Activated CD8-positive, alpha-beta memory T cell treated with anti-CD3 and anti-CD28 coated beads, Interleukin-2, amount 50 U/mL, for 24 hours (primary cell): ENCODE measurements at regions not wholly inside any gene's neighbourhood (a gene's known extent, or its start where the extent isn't known, plus 50 kb on each side); places are given as distances from the start of the nearest gene placed in this dataset.
"Not testable (repeated sequence)": the region's sequence is repeated elsewhere in the genome, so short reads cannot be mapped to it uniquely, and the experiment has no call there.

Source experiments
- DNase-seq: peaks from one replicate; pipeline ENCODE4 v3.0.0-alpha.2; 2020; ENCODE audit errors: extremely low read depth

DNA sequence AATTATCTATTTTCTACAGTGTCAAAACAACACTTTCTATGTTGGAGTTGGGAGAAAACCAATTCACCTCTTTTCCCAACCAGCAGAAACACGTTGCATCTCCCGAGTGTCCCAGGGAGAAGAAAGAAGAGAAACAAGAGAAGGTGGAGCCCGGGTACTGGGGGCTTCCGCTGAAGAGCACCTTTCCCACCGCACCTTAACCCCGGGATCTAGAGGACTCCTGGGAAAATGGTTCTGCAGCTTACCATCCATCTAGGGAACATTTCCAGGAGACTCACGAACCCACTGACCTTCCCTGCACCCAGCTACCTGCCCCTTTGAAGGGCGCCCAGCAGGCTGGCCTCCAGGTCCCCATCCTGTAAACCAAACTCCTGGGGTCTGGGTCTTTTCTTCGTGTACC, 346.8 kb downstream of the TCERG1L start:
- no peak for DNase-seq

- no peak for DNase-seq
Measured at GRCh38 chr10:130967161-130967560, 344.4 kb downstream of the TCERG1L start.

- DNase-seq: no peak
Measured at GRCh38 chr10:130967784-130968183, 343.7 kb downstream of the TCERG1L start.

DNA sequence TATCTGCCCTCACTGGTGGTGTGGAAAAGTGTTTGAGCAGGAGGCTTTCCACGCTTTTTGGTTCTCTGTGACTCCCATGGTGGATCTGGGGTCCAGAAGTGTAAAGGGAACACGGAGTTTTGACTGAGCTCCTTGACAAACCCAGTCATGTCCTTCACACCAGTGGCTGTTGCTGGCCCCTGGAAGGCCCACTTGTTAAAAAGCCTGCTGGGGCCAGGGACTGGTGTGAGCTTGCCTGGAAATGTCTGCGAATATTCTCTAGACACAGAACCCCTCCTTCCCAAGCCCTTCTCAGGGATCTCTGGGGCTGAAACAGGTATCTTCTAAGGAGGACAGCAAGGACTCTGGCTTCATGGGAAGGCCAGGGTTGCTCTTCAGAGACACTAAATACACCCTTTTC, 343.0 kb downstream of the TCERG1L start:
- no peak for DNase-seq

DNA sequence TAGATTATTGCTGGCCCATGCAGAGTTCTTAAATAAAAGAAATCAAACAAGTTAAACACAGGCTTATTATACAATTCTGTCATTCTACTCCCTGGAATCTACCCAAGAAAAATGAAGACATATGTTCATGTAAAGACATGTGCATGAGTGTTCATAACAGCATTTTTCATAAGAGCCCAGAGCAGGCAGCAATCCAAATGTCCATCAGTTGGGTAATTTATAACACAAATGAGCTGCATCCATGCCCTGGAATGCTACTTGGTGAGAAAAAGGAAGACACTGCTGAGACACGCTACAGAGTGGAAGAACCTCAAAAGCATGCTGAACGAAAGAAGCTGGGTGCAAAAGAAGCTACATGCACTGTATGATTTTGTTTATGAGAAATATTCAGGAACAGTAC, 342.6 kb downstream of the TCERG1L start:
- DNase-seq: no peak

DNA sequence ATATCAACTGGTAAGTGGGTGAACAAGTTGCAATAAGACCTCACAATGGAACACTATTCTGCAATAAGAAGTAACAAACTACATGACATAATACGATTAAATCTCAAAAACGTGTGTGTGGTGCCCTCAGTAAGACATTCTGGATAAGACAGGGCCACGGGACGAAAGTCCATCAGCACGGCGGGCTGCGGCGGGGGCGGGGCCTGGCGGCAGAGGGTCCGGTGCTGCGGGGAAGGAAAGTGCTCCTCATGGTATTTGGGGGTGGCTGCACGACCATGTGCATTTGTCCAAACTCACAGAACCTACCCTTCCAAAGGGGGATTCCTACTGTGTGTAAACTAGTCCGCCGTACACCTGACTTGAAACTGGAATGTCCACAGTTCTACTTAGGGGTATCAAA, 341.8 kb downstream of the TCERG1L start:
- no peak for DNase-seq

- no peak for DNase-seq
Measured at GRCh38 chr10:130970341-130971122, 341.0 kb downstream of the TCERG1L start.

- no peak for DNase-seq
Measured at GRCh38 chr10:130971123-130971435, 340.4 kb downstream of the TCERG1L start.

DNA sequence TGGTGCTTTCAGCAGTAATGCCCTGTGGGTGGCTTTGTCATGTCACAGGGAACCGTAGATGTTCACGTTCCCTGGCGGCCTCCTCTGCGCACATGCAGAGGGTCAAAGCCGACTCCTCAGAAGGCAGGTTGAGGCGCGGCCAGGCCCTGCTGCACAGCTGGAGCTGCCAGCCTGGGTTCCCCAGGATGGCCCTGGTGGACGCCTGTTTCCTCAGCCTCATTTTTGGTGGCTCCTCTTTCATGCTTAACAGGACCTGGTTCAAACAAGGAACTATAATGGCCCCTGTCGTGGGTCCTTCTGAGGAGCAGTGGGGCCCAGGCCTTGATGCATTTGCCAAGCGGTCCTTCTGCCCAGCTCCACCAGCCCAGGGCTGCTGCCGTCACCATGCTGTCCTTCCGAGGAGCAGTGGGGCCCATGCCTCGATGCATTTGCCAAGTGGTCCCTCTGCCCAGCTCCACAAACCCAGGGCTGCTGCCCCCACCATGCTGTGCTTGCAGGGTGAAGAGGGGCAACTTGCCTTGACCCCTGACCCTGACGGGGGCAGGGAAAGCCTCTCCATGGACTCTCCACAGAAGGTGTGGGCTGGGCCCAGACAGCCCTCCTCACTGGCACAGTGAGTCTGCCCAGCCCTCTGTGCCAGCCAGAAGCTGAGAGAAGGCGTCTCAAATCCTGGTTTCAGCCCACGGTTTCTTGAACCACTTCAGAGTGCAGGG, 338.2 kb downstream of the TCERG1L start:
- no peak for DNase-seq

DNA sequence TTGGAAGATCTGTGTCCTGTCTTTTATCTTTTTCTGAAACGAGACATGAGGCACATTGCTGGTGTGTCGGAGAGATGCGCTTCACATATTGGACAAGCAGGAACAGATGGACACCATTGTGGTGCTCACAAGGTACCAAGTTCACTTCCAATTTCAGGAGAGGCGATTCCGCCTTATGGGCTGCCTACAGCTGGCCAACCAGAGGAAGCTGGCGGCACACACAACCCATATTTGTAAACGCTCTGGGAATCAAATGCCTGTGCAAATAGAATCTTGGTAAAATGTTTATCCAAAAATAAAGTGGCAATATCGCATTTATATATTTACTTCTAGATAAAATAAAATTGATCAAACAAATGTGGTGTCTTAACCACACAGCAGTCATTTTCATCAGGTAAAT, 337.4 kb downstream of the TCERG1L start:
- no peak for DNase-seq

GRCh38 chr10:130975351-130975750, 336.2 kb downstream of the TCERG1L start:
- not testable (repeated sequence) for DNase-seq

DNA sequence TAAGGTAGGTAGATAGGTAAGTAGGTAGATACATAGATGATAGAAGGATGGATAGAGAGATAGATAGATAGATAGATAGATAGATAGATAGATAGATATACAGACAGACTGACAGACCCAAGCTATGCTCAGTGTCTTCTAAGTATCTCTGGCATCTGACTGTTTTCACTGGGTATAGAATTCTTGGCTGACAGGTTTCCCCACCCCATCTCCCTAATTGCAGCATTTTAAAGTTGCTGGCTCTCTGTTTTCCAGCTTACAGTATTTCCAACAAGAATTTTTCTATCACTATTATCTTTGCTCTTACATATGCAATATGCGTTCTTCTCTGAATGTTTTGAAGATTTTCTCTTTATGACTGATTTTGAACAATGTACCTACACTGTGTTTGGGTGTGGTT, 328.7 kb downstream of the TCERG1L start:
- no peak for DNase-seq

DNA sequence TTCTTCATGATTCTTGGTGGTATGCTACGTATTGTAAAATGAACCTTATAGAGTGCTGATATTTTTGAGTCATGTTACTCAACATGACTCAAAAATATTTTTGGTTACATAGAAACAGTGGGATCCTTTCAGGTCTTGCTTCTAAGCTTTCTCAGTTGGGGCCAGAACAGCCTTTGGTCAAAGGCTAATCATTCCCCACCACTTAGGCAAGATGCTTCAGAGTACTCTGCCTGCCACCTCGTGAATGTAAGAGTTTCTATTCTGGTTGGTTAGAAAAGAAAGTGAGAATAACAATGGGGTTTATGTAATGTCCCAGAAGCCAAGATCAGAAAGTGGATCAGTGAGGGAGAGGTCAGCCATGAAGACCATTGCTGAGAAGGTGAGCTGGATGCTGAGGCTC, 327.8 kb downstream of the TCERG1L start:
- no peak for DNase-seq

DNA sequence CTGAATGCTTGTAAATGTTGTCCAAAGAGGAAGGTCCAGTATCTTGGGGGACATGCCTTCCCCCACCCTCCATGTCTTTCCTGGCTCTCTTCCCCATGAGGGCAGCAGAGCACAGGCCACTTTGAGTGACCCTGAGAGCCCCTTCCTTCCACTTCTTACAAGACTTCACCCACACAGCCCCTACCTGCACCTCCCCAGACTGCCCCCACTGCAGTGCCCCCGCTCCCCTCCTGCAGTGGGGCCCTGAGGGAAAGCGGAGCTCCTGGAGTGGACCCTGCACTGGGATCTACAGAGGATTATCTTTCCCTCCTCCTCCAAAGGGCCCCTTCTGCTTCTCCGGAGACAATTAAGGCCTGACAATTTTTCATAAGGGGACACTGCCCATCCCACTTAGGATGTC, 326.8 kb downstream of the TCERG1L start:
- no peak for DNase-seq

DNA sequence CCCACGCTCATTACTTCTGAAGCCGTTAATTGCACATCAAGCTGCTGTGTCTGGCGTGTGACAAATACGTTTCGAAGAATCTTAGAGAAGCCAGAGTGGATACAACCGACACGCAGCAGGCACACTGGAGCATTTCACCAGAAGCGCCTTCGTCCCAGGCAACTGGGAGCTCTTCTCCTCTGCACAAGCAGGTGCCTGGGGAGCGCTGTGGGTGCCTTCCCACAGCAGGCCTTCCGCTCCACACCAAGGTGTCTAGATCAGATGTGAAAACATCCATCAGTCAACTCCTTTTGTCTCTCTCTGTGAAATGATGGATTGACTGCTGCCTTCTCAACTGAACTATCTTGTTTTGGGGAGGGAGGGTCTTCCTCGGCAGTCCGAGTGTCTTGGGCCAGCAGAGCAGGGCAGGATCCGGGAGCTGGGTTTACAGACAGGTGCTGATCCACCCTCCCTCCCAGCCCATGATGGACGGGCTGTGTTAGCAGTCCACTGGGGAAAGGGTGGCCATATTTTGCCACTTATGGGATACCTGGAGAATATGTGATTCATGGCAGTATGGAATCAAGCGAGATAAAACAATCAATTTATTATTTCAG, 326.3 kb downstream of the TCERG1L start:
- no peak for DNase-seq

GRCh38 chr10:130986846-130987245, 324.7 kb downstream of the TCERG1L start:
- no peak for DNase-seq

GRCh38 chr10:130987401-130987800, 324.1 kb downstream of the TCERG1L start:
- DNase-seq: no peak

DNA sequence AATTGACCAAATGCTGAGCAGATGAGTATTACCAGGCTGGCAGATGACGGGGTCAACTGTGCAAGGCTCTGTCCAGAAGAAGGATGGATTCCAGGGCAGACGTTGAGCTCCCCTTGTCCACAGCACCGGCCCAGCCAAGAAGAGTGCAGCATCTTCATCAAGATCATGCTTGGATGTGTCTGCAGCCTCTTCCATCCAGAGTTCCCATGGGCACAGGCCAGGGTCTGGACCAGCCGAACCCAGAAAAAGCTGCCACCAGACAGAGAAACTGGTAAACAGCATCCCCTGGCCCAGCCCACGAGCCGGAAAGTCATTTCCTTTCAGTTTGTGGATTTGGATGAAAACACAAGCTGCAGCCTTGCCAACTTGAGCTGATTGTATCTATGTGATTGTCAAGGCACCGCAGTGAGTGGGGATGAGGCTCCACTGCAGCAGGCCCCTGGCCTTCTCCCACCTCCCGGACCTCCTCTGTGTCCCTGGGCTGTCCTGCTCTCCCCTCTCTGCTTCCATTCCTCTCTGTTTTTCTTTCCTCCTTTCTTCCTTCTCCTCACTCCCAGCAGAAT, 321.8 kb downstream of the TCERG1L start:
- no peak for DNase-seq

DNA sequence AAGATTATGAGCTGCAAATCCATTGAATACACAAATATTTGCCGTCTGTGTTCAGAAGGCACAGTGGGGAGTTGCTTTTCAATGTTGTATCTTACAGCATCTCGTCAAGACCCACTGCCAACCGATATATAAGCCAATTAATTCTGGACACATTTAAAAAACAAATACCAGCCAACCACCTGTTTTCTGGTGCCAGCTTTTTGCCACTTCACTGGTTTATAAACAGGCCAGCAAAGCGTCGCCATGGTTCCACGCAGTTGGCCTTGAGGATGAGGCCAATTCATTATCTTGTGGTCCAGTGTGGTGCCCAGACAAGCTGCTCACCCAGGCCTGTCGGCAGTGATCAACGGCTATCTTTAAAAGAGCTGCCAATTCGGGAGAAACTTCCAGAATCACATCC, 321.0 kb downstream of the TCERG1L start:
- DNase-seq: no peak

GRCh38 chr10:130992802-130993523, 318.6 kb downstream of the TCERG1L start:
- DNase-seq: no peak

DNA sequence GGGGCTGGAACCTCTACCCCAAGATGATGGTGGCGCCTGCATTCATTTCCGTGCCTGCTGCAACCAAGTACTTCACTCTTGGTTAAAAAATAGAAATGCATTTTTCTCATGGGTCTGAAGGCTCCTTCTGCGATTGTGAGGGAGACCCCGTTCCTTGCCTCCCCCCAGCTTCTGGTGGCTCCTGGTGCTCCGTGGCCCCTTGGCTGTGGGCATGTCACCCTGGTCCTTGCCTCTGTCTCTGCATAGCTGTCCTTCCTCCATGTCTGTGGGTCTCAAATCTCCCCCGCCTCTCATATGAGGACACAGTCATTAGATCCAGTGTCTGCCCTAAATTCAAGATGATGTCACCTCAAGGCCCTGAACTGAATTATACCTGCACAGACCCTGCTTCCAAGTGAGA, 317.9 kb downstream of the TCERG1L start:
- DNase-seq: no peak

GRCh38 chr10:130994191-130994590, 317.3 kb downstream of the TCERG1L start:
- no peak for DNase-seq
